Urinary bladder (tissue), 3 donors: ENCODE measurements at regions not wholly inside any gene's neighbourhood (a gene's known extent, or its start where the extent isn't known, plus 50 kb on each side); places are given as distances from the start of the nearest gene placed in this dataset.

Experiments used
- DNase-seq: peaks from one replicate; pipeline ENCODE4 v3.0.0-alpha.2; 2015; ENCODE audit errors: extremely low spot score
- H3K27ac ChIP-seq: one replicate; pipeline ENCODE4 v1.5.1; 2013; ENCODE audit warnings: low read depth, mild to moderate bottlenecking, moderate library complexity
- H3K36me3 ChIP-seq: one replicate; pipeline ENCODE4 v1.6.1; 2013; ENCODE audit warnings: mild to moderate bottlenecking, moderate library complexity; ENCODE audit not compliant: insufficient read depth
- H3K4me1 ChIP-seq: one replicate; pipeline ENCODE4 v1.6.1; 2013; ENCODE audit warnings: mild to moderate bottlenecking, moderate library complexity; ENCODE audit not compliant: insufficient read depth
- H3K4me3 ChIP-seq: one replicate; pipeline ENCODE4 v1.5.1; 2013; ENCODE audit warnings: low read depth, low read length
- whole genome bisulfite sequencing: extraction: QIAGEN DNeasy Blood & Tissue Kit; methylation state at CpG from one replicate; pipeline ENCODE4 v1.1.7; 2013; 5-methylcytosine and 5-hydroxymethylcytosine counted together
- donor health status: healthy with polysubstance abuse.
- donor health status: healthy.

DNA sequence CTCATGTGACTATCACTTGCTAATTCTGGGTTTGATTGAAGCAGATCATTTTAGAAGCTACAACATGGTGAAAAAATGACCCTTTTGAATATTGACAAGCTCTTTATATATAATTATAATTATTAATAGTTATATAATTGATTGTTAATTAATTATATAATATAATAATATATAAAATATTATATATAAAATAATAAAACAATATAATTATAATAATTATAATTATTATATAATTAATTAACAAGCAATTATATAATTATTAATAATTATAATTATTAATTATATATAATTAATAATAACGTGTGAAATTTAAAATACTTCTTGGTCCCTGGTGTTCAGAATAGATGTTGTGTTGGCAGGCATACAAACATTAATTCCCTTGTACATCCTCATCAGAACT lies 404.1 kb upstream of the CDH19 start:
- Histone ChIP-seq H3K4me3 (no peak overlapping the region), H3K36me3 (no peaks in the 10 kb centered on the region), H3K27ac (no peak overlapping the region), H3K4me1 (no peaks in the 10 kb centered on the region)
- 79% methylated on average over 1 of the region's 1 CpG for WGBS
- no peak for DNase-seq

DNA sequence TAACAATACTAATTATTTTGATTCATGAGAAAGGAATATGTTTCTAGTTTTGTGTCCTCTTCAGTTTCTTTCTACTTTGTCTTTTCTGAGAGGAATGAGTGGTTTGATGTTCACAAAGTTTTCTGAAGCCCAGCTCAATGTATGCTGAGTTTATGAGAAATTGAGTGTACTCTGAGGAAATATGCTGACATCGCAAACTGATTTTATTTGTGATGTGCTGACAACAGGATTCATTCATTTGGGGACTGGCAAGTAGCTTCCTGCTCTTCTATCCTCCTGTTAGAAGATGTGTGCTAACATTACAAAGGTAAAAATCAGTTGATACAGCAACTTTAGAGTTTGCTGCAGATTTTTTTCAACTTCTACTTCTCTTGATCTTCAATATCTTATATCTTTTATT lies 403.2 kb upstream of the CDH19 start:
- Histone ChIP-seq H3K4me3 (no peak overlapping the region), H3K27ac (no peak overlapping the region), H3K4me1 (no peaks in the 10 kb centered on the region), H3K36me3 (no peaks in the 10 kb centered on the region)
- WGBS: 65% methylated on average over 1 of the region's 1 CpG
- no peak for DNase-seq

DNA sequence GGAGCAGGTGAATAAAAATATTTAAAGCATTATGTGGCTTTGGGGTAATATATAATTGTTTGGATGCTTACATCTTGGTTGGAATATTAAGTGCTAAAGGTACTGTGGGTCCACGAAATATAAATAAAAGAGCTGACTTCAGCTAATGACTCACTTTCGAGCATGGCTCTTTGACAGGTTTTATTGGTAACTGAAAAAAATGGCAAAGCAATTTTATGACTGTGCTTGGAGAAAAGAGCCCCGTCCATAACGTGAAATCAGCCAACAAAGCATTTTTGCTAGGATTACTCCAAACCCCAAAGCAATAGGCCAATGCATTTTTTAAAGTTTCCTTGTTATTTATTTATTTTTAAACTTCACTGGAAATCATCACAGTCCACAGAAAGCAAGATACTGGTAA lies 397.2 kb upstream of the CDH19 start:
- WGBS: 20% methylated on average over 4 of the region's 4 CpGs

DNA sequence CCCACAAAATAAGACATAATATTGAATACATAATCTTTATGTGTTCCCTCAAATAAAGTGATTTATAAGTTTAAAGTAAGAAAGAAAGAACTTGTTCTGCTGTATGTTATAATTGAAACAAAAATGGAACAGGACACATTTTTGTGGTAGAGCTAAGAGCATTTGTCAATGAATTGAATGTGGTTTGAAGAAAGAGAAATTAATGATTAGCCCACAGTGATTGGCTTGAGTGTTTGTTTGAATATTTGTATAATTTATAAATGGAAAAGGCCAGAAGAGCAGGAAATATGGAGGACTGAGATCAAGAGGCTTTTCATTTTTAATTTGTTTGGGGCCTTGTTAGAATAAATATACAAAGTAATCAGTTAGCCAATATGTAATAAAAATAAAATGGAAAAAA lies 395.1 kb upstream of the CDH19 start:
- no peaks in the 10 kb centered on the region for H3K36me3 ChIP-seq

More for the DNA sequence above, 397.2 kb upstream of the CDH19 start:
- H3K4me3 ChIP-seq: no peak overlapping the region
- no peak overlapping the region for H3K27ac ChIP-seq
- no peaks in the 10 kb centered on the region for H3K36me3 ChIP-seq
- DNase-seq: no peak
- no peaks in the 10 kb centered on the region for H3K4me1 ChIP-seq

DNA sequence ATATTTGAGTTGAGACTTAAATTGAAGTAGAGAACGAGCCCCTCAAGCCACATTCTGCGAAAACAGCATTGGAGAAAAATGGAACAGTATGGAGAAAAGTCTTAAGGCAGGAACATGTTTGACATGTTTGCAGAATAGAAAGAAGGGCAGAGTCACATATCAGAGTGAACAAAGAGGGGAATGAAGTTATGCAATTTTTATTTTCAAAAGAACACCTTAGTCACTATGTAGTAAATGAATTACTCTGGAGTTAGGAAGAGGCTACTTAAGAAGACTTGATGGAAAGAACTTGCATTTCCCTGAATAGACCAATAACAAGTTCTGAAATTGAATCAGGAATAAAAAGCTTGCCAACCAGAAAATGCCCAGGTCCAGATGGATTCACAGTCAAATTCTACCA lies 391.4 kb upstream of the CDH19 start:
- Histone ChIP-seq H3K4me1 (no peaks in the 10 kb centered on the region), H3K4me3 (no peak overlapping the region), H3K27ac (no peak overlapping the region), H3K36me3 (no peaks in the 10 kb centered on the region)
- no peak for DNase-seq
- 92% methylated on average over 2 of the region's 2 CpGs for WGBS

More for the DNA sequence above, 395.1 kb upstream of the CDH19 start:
- H3K4me3 ChIP-seq: no peak overlapping the region
- H3K27ac ChIP-seq: no peak overlapping the region
- DNase-seq: no peak
- no peaks in the 10 kb centered on the region for H3K4me1 ChIP-seq

DNA sequence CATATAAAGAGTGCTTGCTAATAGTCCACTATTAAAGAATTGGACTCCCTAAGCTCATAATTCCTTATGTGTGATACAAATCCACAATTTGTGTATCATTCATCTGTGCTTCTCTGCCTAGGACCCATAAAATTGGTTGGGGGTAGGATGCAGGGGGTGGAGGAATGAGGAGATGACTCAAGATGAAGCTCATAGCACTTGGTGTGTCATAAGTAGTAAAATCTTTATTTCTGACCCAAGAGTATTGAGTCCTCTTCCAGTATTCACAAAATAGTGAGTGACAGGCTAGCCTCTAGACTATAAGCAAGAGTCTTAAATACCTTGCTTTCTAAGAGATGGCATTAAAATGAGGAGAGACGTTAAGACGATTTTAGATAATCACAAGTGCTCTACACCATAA lies 390.9 kb upstream of the CDH19 start:
- WGBS: 71% methylated on average over 2 of the region's 2 CpGs
- no peak for DNase-seq
- H3K4me3 ChIP-seq: no peak overlapping the region
- no peak overlapping the region for H3K27ac ChIP-seq
- H3K4me1 ChIP-seq: no peaks in the 10 kb centered on the region
- H3K36me3 ChIP-seq: no peaks in the 10 kb centered on the region

DNA sequence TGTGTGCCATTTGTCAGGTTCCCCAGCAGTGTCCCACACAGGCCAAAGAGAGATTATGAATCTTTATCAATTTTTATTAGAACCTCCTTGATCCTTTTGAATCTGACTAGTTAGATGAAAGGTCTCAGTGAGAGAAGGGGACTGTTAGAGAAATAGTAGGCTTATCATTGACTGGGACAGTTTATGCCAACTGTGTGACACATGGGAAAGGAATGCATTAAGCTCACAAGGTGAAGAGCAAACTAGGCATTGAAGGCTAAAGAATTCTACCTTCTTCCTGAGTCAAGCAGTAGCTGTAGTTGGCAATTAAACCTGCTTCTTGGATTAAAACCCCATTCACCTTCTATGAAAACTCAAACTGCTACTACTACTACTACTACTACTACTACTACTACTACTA lies 389.6 kb upstream of the CDH19 start:
- H3K4me1 ChIP-seq: no peaks in the 10 kb centered on the region
- no peak overlapping the region for H3K27ac ChIP-seq
- H3K36me3 ChIP-seq: no peaks in the 10 kb centered on the region
- H3K4me3 ChIP-seq: no peak overlapping the region
- DNase-seq: no peak

DNA sequence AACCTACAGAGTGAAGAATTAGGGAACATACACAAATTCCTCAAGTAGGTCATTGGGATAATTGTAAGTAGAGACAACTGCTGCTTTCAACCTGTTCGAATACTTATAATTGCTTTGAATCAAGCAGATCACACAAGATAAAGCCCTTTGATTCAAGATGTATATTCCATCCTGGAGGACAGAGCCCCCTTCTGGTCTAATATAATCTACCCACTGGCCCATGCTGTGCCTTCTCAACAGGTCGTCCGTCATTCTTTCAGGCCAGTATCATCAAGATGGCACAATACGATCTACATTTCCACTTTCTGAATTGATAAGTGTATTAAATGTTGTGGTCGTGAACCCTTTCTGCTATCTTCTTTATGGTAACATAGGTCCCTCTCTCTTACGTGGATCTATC lies 387.0 kb upstream of the CDH19 start:
- no peaks in the 10 kb centered on the region for H3K36me3 ChIP-seq
- no peak for DNase-seq
- H3K4me3 ChIP-seq: no peak overlapping the region
- H3K4me1 ChIP-seq: no peaks in the 10 kb centered on the region
- WGBS: 92% methylated on average over 6 of the region's 6 CpGs
- no peak overlapping the region for H3K27ac ChIP-seq

DNA sequence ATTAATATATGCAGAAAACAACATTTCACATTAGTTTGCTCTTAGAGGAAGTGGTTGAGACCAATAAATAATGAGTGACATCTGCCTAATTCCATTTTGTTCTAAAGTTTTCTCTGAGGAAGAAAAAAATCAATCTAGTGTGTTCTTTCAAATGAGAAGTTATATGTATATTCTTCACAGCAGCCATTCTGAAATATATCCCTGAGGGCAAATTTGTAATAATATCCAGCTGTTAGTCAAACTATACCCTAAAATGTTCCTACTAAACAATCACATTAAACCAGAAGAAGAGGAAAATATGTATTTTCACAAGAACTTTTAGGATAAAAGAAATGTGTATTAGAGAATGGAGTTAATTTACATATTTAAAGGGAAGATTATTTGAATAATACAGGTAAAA lies 375.1 kb upstream of the CDH19 start:
- no peak for DNase-seq
- no peak overlapping the region for H3K27ac ChIP-seq
- H3K4me3 ChIP-seq: no peak overlapping the region
- H3K4me1 ChIP-seq: no peaks in the 10 kb centered on the region
- H3K36me3 ChIP-seq: no peaks in the 10 kb centered on the region

DNA sequence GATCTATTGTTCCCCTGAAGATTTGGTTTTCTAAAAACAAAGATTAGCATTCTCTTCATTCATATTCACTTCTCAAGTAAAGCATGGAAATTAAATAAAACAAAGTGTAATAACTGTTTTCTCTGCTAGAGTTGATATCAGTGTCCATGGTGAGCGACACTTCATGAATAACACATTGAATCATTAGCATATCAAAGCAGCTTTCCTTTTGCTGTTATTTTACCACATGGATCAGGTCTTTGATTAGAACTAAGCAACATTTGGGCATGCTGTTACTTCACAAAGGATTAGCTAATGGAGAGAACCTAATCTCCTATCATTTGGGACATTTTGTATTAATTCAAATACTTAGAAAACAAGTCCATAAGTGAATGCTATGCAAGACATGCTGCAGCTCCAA lies 368.8 kb upstream of the CDH19 start:
- Histone ChIP-seq H3K36me3 (no peaks in the 10 kb centered on the region), H3K27ac (no peak overlapping the region), H3K4me3 (no peak overlapping the region), H3K4me1 (no peaks in the 10 kb centered on the region)
- WGBS: 54% methylated on average over 1 of the region's 1 CpG
- DNase-seq: no peak

DNA sequence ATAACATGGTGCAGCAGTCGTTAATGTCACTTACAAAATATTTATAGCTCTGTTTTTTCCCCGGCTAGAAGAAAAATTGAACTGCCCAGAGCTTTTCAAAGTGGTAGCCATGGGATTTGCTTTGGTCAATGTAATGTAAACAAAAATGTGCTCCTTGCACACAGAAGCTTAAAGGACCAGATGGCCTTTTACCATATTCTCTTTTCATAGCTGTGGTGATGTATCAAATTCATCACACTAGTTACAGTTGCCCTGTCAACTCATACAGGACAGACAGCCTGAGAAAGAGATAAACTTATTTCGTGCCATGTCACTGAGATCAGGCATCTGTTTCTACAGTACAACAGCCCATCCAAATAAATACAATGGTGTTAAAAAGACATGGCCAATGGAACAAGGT lies 368.1 kb upstream of the CDH19 start:
- Histone ChIP-seq H3K4me1 (no peaks in the 10 kb centered on the region), H3K27ac (no peak overlapping the region), H3K4me3 (no peak overlapping the region), H3K36me3 (no peaks in the 10 kb centered on the region)
- 28% methylated on average over 3 of the region's 3 CpGs for WGBS
- DNase-seq: no peak

DNA sequence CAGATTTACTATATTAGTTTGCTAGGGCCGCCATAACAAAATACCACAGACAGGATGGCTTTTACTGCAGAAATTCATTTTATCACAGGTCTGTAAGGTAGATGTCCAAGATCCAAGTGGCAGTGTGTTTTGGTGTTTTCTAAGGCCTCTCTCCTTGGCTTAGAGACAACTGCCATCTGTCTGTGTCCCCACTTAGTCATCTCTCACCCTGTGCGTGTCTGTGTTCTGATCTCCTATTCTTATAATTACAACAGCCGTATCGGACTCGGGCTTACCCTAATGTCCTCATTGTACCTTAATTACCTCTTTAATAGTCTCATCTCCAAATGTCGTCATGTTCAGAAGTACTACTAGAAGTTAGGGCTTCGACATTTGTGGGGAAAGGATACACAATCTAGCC lies 362.3 kb upstream of the CDH19 start:
- 82% methylated on average over 7 of the region's 7 CpGs for WGBS
- Histone ChIP-seq H3K4me1 (no peaks in the 10 kb centered on the region), H3K27ac (no peak overlapping the region), H3K4me3 (no peak overlapping the region), H3K36me3 (no peaks in the 10 kb centered on the region)
- DNase-seq: no peak

DNA sequence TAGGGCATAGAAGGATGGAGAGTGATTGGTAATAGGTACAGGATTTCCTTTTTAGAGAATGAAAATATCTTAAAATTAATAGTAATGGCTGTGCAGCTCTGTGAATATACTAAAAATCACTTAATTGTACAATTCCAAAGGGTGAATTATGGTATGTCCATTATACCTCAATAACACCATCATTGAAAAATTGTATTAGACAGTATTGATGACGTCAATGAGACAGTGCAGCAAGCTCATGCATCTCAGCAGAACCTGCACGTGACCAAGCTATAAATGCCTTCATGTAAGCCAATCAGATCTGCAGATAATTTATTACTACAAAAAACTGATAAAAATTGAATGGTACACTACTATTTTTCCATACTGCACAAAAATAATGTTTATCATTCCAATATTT lies 354.4 kb upstream of the CDH19 start:
- Histone ChIP-seq H3K4me3 (no peak overlapping the region), H3K27ac (no peak overlapping the region), H3K4me1 (no peaks in the 10 kb centered on the region), H3K36me3 (no peaks in the 10 kb centered on the region)
- 64% methylated on average over 2 of the region's 2 CpGs for WGBS
- no peak for DNase-seq

DNA sequence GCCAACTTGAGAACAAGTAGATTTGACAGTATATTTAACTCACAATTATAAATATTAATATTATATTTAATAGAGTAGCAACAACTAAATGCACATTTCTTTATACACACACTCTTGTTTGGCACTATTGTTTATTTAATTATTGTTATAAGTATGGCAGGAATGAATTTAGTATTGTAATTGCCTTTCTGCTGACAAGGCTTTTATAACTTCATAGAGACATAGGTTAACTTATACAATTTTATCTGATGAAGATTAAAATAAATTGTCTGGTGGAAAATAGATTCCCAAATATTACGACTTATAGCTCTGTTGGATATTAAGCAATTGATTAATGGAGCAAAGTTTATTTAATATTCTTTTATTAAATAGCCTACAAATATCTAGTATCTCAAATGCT lies 347.9 kb upstream of the CDH19 start:
- WGBS: 74% methylated on average over 1 of the region's 1 CpG
- Histone ChIP-seq H3K4me1 (no peaks in the 10 kb centered on the region), H3K27ac (no peak overlapping the region), H3K36me3 (no peaks in the 10 kb centered on the region), H3K4me3 (no peak overlapping the region)
- DNase-seq: no peak

DNA sequence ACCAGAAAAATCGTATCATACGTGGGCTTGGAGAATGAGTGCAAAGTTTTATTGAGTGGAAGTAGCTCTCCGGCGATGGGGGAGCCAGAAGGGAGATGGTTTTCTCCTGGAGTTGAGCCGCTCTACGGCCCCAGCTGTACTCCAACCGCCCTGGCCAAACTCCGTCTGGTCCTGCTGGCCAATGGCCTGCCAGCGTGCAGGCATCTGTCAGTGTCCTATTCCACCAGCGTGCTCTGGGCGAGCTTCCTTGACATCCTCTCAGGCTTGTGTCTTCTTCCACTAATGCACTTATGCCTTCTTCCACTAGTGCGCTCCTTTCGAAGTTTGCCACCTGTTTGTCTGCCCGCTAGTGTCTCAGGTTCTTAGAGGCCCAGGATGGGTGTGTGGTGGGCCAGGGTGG lies 345.5 kb upstream of the CDH19 start:
- Histone ChIP-seq H3K4me3 (no peak overlapping the region), H3K27ac (no peak overlapping the region), H3K36me3 (no peaks in the 10 kb centered on the region), H3K4me1 (no peaks in the 10 kb centered on the region)
- WGBS: 94% methylated on average over 14 of the region's 14 CpGs
- DNase-seq: no peak
